ENCODE measurements at regions not wholly inside any gene's neighbourhood (a gene's known extent, or its start where the extent isn't known, plus 50 kb on each side); places are given as distances from the start of the nearest gene placed in this dataset.

DNA sequence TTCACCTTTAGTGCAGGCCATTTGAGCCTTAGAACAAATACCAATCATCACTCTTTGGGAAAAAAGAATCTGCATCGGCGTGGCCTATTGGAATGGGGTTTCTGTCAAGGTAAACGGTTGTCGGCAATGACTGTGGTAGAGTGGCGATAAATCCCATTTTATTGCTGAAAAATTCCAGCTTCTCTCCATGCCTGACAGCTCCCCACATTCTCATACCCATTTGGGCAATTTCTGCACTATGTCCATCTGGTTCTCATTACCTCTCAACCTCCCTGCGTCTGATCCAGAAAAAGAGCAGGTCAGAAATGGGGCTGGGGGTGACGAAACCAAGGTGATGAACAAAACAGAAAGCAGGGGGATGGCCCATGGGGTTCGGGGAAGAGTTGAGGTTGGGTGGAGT, 254.0 kb downstream of the MEIS1 start:
- H3K4me3 ChIP-seq (ENCODE audit: low read depth, low read length), result no peak overlapping the region
- no peak for TF ChIP-seq ZNF146 (tag by site-specific recombination; IDR thresholded peaks at IDR 0.05)
- H3K9me3 ChIP-seq (ENCODE audit: control insufficient read depth, insufficient read depth, low read depth, low read length), result no peaks in the 10 kb centered on the region
- POLR2A ChIA-PET, result no interaction called here
- H3K36me3 ChIP-seq (ENCODE audit: control insufficient read depth in 2 of 2, insufficient read depth in 1 of 2, low read length in 2 of 2), result no peaks in the 10 kb centered on the region
- H3K27ac ChIP-seq (ENCODE audit: extremely low read depth, low read depth, low read length), result no peak overlapping the region
- peaks cover 11% of the 10 kb centered on the region for H3K4me1 ChIP-seq (ENCODE audit: control insufficient read depth, insufficient read depth, low read length)
- CTCF ChIA-PET, result interaction anchor here (0.6 kb wide), 1 partner anchor 1064 kb away, joined by 4 read pairs; no protein-coding TSS in a partner anchor

DNA sequence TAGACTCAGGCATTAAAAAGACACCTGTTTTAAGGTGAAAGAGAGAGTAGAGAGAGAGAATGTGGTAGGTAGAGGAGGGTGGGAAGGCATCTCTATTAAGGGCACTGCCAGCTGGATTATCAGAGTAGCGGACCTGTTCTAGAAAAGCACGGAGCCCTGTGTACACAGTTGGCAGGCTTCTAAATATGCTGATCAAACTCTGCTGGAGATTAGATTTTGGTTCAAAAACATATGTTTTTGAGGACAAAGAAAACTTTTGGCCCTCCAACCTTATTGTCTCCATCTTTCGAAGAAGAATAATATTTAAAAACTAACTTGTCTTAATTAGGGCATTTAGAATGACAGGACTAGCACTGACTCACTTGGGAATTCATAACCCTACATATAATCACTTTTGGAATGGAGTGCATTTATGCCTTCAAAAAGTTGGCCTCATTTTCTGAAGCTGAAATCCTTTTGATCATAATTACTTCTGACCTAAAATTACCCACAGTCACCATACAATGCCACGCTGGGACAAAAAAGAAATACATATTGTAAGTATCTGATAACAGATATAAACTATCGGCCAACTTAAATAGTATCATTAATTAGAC, 254.6 kb downstream of the MEIS1 start:
- TF ChIP-seq KLF9 (tag by site-specific recombination; IDR thresholded peaks at IDR 0.05; ENCODE audit: low read depth), result no peak
- TF ChIP-seq, protein P1, sequence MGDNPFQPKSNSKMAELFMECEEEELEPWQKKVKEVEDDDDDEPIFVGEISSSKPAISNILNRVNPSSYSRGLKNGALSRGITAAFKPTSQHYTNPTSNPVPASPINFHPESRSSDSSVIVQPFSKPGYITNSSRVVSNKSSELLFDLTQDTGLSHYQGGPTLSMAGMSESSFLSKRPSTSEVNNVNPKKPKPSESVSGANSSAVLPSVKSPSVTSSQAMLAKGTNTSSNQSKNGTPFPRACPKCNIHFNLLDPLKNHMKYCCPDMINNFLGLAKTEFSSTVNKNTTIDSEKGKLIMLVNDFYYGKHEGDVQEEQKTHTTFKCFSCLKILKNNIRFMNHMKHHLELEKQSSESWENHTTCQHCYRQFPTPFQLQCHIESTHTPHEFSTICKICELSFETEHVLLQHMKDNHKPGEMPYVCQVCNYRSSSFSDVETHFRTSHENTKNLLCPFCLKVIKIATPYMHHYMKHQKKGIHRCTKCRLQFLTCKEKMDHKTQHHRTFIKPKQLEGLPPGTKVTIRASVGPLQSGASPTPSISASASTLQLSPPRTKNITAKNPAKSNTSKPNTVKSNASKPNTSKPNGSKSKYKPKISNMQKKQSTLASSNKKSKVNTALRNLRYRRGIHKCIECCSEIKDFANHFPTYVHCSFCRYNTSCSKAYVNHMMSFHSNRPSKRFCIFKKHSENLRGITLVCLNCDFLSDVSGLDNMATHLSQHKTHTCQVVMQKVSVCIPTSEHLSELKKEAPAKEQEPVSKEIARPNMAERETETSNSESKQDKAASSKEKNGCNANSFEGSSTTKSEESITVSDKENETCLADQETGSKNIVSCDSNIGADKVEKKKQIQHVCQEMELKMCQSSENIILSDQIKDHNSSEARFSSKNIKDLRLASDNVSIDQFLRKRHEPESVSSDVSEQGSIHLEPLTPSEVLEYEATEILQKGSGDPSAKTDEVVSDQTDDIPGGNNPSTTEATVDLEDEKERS (tag by site-specific recombination; IDR thresholded peaks at IDR 0.05), result no peak
- TF ChIP-seq ZNF302 (tag by site-specific recombination; IDR thresholded peaks at IDR 0.05; ENCODE audit: low read depth), result no peak
- H3K4me3 ChIP-seq (ENCODE audit: low read depth, low read length), result no peak overlapping the region
- H3K4me1 ChIP-seq (ENCODE audit: control insufficient read depth, insufficient read depth, low read length), result peaks cover 16% of the 10 kb centered on the region
- ChIA-PET POLR2A (no interaction called here), CTCF (no interaction called here)
- H3K9me3 ChIP-seq (ENCODE audit: control insufficient read depth, insufficient read depth, low read depth, low read length), result no peaks in the 10 kb centered on the region
- no peak overlapping the region for H3K27ac ChIP-seq (ENCODE audit: extremely low read depth, low read depth, low read length)
- no peaks in the 10 kb centered on the region for H3K36me3 ChIP-seq (ENCODE audit: control insufficient read depth in 2 of 2, insufficient read depth in 1 of 2, low read length in 2 of 2)

DNA sequence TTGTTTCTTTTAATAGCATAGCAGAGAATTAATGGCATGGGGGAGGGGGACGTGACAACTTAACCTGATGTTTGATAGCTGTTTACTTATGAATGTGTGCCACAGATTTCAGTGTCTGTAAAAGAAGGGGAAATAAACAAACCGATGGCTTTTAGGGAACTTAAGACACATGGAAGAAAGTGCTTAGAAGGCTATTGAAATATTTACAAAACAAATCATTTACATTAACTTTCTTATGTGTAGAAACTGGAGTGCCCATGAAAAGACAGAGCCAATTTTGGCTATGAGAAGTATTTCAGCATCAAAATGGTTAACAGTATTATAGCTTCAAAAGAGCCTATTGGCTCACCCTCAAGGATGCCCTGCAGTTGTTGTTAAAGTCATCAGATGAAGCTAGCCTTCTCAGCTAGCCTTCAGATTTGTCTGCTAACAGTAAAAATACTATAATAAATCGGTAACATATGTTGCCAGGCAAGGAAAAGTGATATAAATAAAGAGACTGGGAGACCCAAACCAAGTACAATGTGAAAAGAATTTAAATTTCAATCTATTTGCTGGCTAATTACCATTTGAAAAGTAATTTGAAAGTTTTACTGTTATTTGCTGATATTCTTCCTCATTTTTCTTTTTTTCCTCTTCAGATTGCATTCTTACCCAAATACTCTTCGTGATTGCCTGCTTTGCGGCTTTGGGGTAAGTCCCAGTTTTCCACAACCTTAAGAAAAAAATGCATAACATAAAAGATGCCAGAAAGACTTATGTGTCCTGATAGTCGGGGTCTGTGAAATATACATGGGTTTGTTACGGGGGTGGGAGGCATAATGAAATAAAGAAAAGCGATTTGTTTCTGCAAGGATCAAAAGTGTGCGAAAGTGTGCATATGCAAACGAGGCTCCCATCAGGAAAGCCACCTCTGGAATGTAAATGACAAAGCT, 256.4 kb downstream of the MEIS1 start:
- TF ChIP-seq, protein P2, sequence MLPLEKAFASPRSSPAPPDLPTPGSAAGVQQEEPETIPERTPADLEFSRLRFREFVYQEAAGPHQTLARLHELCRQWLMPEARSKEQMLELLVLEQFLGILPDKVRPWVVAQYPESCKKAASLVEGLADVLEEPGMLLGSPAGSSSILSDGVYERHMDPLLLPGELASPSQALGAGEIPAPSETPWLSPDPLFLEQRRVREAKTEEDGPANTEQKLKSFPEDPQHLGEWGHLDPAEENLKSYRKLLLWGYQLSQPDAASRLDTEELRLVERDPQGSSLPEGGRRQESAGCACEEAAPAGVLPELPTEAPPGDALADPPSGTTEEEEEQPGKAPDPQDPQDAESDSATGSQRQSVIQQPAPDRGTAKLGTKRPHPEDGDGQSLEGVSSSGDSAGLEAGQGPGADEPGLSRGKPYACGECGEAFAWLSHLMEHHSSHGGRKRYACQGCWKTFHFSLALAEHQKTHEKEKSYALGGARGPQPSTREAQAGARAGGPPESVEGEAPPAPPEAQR (tag by site-specific recombination; IDR thresholded peaks at IDR 0.05), result no peak
- TF ChIP-seq SP7 (tag by site-specific recombination; IDR thresholded peaks at IDR 0.05) (no peak), HOXD13 (CRISPR knock-in tag; IDR thresholded peaks at IDR 0.05; ENCODE audit: borderline replicate concordance) (no peak), ZNF521 (tag by site-specific recombination; IDR thresholded peaks at IDR 0.05) (no peak), ZNF16 (tag by site-specific recombination; IDR thresholded peaks at IDR 0.05; ENCODE audit: low read depth) (no peak), ZNF561 (tag by site-specific recombination; IDR thresholded peaks at IDR 0.05; ENCODE audit: borderline replicate concordance) (no peak), OSR2 (tag by site-specific recombination; IDR thresholded peaks at IDR 0.05) (no peak), ZNF776 (tag by site-specific recombination; IDR thresholded peaks at IDR 0.05; ENCODE audit: borderline replicate concordance) (no peak), PRDM1 (tag by site-specific recombination; IDR thresholded peaks at IDR 0.05) (no peak), ZNF626 (tag by site-specific recombination; IDR thresholded peaks at IDR 0.05) (no peak), ZNF623 (tag by site-specific recombination; IDR thresholded peaks at IDR 0.05) (no peak), ZNF155 (tag by site-specific recombination; IDR thresholded peaks at IDR 0.05) (no peak)
- TF ChIP-seq, protein P3, sequence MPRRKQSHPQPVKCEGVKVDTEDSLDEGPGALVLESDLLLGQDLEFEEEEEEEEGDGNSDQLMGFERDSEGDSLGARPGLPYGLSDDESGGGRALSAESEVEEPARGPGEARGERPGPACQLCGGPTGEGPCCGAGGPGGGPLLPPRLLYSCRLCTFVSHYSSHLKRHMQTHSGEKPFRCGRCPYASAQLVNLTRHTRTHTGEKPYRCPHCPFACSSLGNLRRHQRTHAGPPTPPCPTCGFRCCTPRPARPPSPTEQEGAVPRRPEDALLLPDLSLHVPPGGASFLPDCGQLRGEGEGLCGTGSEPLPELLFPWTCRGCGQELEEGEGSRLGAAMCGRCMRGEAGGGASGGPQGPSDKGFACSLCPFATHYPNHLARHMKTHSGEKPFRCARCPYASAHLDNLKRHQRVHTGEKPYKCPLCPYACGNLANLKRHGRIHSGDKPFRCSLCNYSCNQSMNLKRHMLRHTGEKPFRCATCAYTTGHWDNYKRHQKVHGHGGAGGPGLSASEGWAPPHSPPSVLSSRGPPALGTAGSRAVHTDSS (tag by site-specific recombination; IDR thresholded peaks at IDR 0.05), result no peak
- Histone ChIP-seq H3K36me3 (ENCODE audit: control insufficient read depth in 2 of 2, insufficient read depth in 1 of 2, low read length in 2 of 2) (no peaks in the 10 kb centered on the region), H3K4me3 (ENCODE audit: low read depth, low read length) (no peak overlapping the region), H3K4me1 (ENCODE audit: control insufficient read depth, insufficient read depth, low read length) (peaks cover 20% of the 10 kb centered on the region), H3K9me3 (ENCODE audit: control insufficient read depth, insufficient read depth, low read depth, low read length) (no peaks in the 10 kb centered on the region), H3K27ac (ENCODE audit: extremely low read depth, low read depth, low read length) (no peak overlapping the region)
- ChIA-PET CTCF (interaction anchor here (0.6 to 0.7 kb wide), 4 partner anchors 15 to 660 kb away, joined by 3 to 4 read pairs (median 4); no protein-coding TSS in a partner anchor), POLR2A (no interaction called here)
